MM.1S (cell line): ENCODE measurements at regions not wholly inside any gene's neighbourhood (a gene's known extent, or its start where the extent isn't known, plus 50 kb on each side); places are given as distances from the start of the nearest gene placed in this dataset.

Experiments
- EZH2 ChIP-seq: fragments of 300-600 bp; sonication (generic); optimal IDR thresholded peaks from 2 replicates; pipeline ENCODE3; 2017; ENCODE audit warnings: low read depth, mild to moderate bottlenecking, antibody characterized with exemption, low read length, mixed read lengths
- TF ChIP-seq, protein P1 (sequence below): fragments of 300-600 bp; sonication (generic); IDR thresholded peaks from 2 replicates; pipeline ENCODE4 v1.5.1; 2016; ENCODE audit warnings: antibody characterized with exemption, low read length, mixed read lengths

DNA sequence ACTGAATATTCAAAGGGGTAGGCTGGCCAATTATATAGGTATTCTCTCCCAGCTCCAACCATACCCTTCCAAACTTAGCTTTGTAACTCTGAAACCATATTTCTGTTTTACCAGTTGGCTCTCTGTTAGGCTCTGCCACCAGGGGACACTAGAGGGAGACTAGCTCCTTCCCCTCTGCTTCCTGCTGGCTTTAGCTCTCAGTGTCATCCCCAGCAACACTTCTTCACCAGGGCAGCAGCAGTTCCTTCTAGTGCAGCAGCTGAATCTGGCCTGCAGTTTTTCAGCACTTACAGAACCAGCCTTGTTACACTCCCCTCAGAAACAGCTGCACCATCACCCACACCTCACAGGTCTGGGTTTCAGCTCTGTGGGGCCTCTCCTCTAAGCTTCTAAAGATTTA lies 51.0 kb upstream of the DOCK9 start:
- TF ChIP-seq, protein P1, sequence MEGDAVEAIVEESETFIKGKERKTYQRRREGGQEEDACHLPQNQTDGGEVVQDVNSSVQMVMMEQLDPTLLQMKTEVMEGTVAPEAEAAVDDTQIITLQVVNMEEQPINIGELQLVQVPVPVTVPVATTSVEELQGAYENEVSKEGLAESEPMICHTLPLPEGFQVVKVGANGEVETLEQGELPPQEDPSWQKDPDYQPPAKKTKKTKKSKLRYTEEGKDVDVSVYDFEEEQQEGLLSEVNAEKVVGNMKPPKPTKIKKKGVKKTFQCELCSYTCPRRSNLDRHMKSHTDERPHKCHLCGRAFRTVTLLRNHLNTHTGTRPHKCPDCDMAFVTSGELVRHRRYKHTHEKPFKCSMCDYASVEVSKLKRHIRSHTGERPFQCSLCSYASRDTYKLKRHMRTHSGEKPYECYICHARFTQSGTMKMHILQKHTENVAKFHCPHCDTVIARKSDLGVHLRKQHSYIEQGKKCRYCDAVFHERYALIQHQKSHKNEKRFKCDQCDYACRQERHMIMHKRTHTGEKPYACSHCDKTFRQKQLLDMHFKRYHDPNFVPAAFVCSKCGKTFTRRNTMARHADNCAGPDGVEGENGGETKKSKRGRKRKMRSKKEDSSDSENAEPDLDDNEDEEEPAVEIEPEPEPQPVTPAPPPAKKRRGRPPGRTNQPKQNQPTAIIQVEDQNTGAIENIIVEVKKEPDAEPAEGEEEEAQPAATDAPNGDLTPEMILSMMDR = peak; percentile 42
- no peak for TF ChIP-seq EZH2
